OCI-LY1 (cell line): ENCODE measurements at regions not wholly inside any gene's neighbourhood (a gene's known extent, or its start where the extent isn't known, plus 50 kb on each side); places are given as distances from the start of the nearest gene placed in this dataset.

Experiments
- H2AFZ ChIP-seq: fragments of 200-600 bp; sonication (generic), shearing (Covaris generic); 2 replicates; pipeline ENCODE4 v1.6.0; 2014; ENCODE audit warnings: antibody characterized with exemption, mild to moderate bottlenecking, low read length
- H3F3A ChIP-seq: fragments of 200-600 bp; sonication (generic), shearing (Covaris generic); 2 replicates; pipeline ENCODE4 v1.6.0; 2014; ENCODE audit warnings: mild to moderate bottlenecking, antibody characterized with exemption, low read length, moderate library complexity; ENCODE audit not compliant: insufficient read depth
- H3K27ac ChIP-seq: fragments of 200-600 bp; sonication (generic); 2 replicates; pipeline ENCODE4 v1.5.1; 2014; ENCODE audit warnings: low read length, mixed run types, mild to moderate bottlenecking, low read depth; ENCODE audit not compliant: poor library complexity, severe bottlenecking
- H3K27me3 ChIP-seq: fragments of 200-600 bp; sonication (generic); 2 replicates; pipeline ENCODE4 v1.6.0; 2014; ENCODE audit warnings: antibody characterized with exemption, mild to moderate bottlenecking, low read length, moderate library complexity; ENCODE audit not compliant: insufficient read depth
- H3K36me3 ChIP-seq: fragments of 200-600 bp; sonication (generic); 2 replicates; pipeline ENCODE4 v1.6.1; 2014; ENCODE audit warnings: mild to moderate bottlenecking, antibody characterized with exemption, low read length, moderate library complexity, mixed read lengths; ENCODE audit not compliant: insufficient read depth
- H3K4me1 ChIP-seq: fragments of 200-600 bp; sonication (generic); 2 replicates; pipeline ENCODE4 v1.5.1; 2014; ENCODE audit warnings: mild to moderate bottlenecking, low read length, moderate library complexity; ENCODE audit not compliant: insufficient read depth, severe bottlenecking
- H3K4me2 ChIP-seq: fragments of 200-600 bp; sonication (generic), shearing (Covaris generic); 2 replicates; pipeline ENCODE4 v1.6.1; 2014; ENCODE audit warnings: low read length
- H3K4me3 ChIP-seq: fragments of 200-600 bp; sonication (generic); 2 replicates; pipeline ENCODE4 v1.5.1; 2014; ENCODE audit warnings: low read length, low read depth, mild to moderate bottlenecking, mixed read lengths; ENCODE audit not compliant: poor library complexity, severe bottlenecking
- H3K79me2 ChIP-seq: fragments of 200-600 bp; shearing (Covaris generic); 2 replicates; pipeline ENCODE4 v1.6.1; 2016; ENCODE audit warnings: mixed run types, low read length, mixed read lengths; ENCODE audit not compliant: insufficient read depth
- H3K9ac ChIP-seq: fragments of 200-600 bp; sonication (generic), shearing (Covaris generic); 2 replicates; pipeline ENCODE4 v1.6.1; 2014; ENCODE audit warnings: mild to moderate bottlenecking, low read length, mixed read lengths
- H3K9me2 ChIP-seq: fragments of 200-600 bp; sonication (generic), shearing (Covaris generic); 2 replicates; pipeline ENCODE4 v1.6.1; 2014; ENCODE audit warnings: low read depth, mild to moderate bottlenecking, low read length, mixed read lengths
- H3K9me3 ChIP-seq: fragments of 200-600 bp; shearing (Covaris generic); 2 replicates; pipeline ENCODE4 v1.6.1; 2014; ENCODE audit warnings: low read length, mixed read lengths
- H4K20me1 ChIP-seq: fragments of 200-600 bp; sonication (generic), shearing (Covaris generic); 2 replicates; pipeline ENCODE4 v1.6.0; 2016; ENCODE audit warnings: mild to moderate bottlenecking, low read length; ENCODE audit not compliant: insufficient read depth
- EZH2 ChIP-seq: fragments of 200-600 bp; sonication (generic), shearing (Covaris generic); IDR thresholded peaks from 2 replicates; pipeline ENCODE4 v1.8.0; 2017; ENCODE audit warnings: borderline replicate concordance, mixed run types, mild to moderate bottlenecking, antibody characterized with exemption, low read length, moderate library complexity, mixed read lengths
- TF ChIP-seq, protein P1 (sequence below): fragments of 200-600 bp; sonication (generic), shearing (Covaris generic); IDR thresholded peaks from 2 replicates; pipeline ENCODE4 v1.5.1; 2017; ENCODE audit warnings: mild to moderate bottlenecking, antibody characterized with exemption, low read length, moderate library complexity, mixed read lengths

DNA sequence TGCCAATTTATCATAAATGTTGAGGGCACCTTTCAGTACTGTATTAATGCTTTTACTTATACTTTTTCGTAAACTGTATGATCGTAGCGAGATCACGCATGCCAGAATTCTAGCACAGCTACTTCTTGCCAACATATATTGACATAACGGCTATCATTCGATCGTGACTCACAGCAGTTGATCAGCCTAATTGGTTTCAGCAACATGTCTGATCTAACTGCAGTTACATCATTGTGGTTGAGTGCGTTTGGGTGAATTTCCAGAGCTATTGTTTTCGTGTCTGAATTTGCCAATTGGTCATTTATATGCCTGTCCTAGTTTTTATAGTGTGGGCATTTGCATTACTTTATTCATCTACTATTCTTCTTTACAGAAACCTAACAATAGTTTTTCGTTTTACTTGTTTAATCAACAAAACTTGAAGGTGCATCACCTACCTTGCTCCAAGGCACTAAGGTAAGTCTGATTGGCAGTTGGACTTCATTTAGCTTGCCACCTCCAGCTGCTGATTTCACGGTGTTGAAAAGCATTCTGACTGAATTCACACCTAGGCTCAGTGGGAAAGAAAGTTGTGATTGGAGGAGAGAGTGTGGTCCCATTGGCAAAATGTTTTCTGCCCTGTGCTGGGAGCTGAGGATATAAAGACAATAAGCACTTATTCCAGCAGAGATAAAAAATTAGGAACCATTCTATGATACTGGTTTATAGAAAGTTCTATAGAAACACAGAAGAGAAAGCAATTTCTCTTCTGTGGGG lies 120.9 kb upstream of the RGMA start:
- Histone ChIP-seq H3F3A (no peaks in the 10 kb centered on the region), H4K20me1 (no peaks in the 10 kb centered on the region), H3K4me3 (no peak overlapping the region), H3K9ac (no peak overlapping the region), H3K4me2 (no peak overlapping the region), H2AFZ (no peak overlapping the region), H3K27ac (no peak overlapping the region), H3K79me2 (no peaks in the 10 kb centered on the region), H3K9me3 (no peaks in the 10 kb centered on the region), H3K27me3 (peaks cover 5% of the 10 kb centered on the region; the same call in 1 of the 2 replicates), H3K36me3 (no peaks in the 10 kb centered on the region), H3K4me1 (no peaks in the 10 kb centered on the region), H3K9me2 (no peaks in the 10 kb centered on the region)
- no peak for TF ChIP-seq EZH2
- TF ChIP-seq, protein P1, sequence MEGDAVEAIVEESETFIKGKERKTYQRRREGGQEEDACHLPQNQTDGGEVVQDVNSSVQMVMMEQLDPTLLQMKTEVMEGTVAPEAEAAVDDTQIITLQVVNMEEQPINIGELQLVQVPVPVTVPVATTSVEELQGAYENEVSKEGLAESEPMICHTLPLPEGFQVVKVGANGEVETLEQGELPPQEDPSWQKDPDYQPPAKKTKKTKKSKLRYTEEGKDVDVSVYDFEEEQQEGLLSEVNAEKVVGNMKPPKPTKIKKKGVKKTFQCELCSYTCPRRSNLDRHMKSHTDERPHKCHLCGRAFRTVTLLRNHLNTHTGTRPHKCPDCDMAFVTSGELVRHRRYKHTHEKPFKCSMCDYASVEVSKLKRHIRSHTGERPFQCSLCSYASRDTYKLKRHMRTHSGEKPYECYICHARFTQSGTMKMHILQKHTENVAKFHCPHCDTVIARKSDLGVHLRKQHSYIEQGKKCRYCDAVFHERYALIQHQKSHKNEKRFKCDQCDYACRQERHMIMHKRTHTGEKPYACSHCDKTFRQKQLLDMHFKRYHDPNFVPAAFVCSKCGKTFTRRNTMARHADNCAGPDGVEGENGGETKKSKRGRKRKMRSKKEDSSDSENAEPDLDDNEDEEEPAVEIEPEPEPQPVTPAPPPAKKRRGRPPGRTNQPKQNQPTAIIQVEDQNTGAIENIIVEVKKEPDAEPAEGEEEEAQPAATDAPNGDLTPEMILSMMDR, result no peak

DNA sequence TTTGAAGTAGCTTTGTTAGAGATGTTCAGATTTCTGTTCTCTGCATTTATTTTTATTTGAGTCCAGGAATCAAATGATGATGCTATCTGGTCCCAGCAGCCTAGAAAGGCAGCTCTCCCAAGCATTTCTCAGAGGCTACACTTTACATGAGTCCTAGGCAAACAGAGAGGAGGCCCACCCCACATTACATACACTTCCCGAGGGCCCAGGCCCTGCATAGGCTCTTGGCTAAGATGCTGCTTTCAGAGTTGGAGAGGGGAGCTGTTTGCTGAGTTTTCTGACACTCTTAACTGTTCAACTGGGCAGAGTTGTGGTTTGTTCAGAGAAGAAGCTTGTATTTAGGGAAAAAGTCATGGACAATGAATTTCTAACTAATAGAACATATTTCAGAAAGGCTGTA lies 117.9 kb upstream of the RGMA start:
- TF ChIP-seq EZH2, result no peak
- TF ChIP-seq, protein P1, result no peak

GRCh38 chr15:93205413-93205812 lies 116.4 kb upstream of the RGMA start:
- no peak for TF ChIP-seq EZH2
- TF ChIP-seq, protein P1, result no peak
- Histone ChIP-seq H3K9me2 (no peaks in the 10 kb centered on the region), H3K4me2 (no peak overlapping the region), H4K20me1 (no peaks in the 10 kb centered on the region), H3K36me3 (no peaks in the 10 kb centered on the region), H3K27ac (no peak overlapping the region), H3F3A (no peaks in the 10 kb centered on the region), H3K9ac (no peak overlapping the region), H3K4me1 (no peaks in the 10 kb centered on the region), H3K4me3 (no peak overlapping the region), H3K9me3 (no peaks in the 10 kb centered on the region), H2AFZ (no peak overlapping the region), H3K79me2 (no peaks in the 10 kb centered on the region), H3K27me3 (peaks cover 5% of the 10 kb centered on the region; the same call in 1 of the 2 replicates)

More for the DNA sequence above, 117.9 kb upstream of the RGMA start:
- no peaks in the 10 kb centered on the region for H3K9me3 ChIP-seq
- H2AFZ ChIP-seq, result no peak overlapping the region
- H3K4me2 ChIP-seq, result no peak overlapping the region
- H3K79me2 ChIP-seq, result no peaks in the 10 kb centered on the region
- H3K36me3 ChIP-seq, result no peaks in the 10 kb centered on the region
- no peaks in the 10 kb centered on the region for H3K4me1 ChIP-seq
- no peak overlapping the region for H3K4me3 ChIP-seq
- H4K20me1 ChIP-seq, result no peaks in the 10 kb centered on the region
- H3K27ac ChIP-seq, result no peak overlapping the region
- no peak overlapping the region for H3K9ac ChIP-seq
- H3K9me2 ChIP-seq, result no peaks in the 10 kb centered on the region
- peaks cover 5% of the 10 kb centered on the region; the same call in 1 of the 2 replicates for H3K27me3 ChIP-seq
- no peaks in the 10 kb centered on the region for H3F3A ChIP-seq
